GM23248 (cell line): ENCODE measurements at regions not wholly inside any gene's neighbourhood (a gene's known extent, or its start where the extent isn't known, plus 50 kb on each side); places are given as distances from the start of the nearest gene placed in this dataset.
A peak's percentile ranks its signal among the peaks of the same experiment; 100 is the strongest.

Source experiments
- DNase-seq: peaks from one replicate; pipeline ENCODE4 v3.0.0-alpha.2; 2015
- H2AFZ ChIP-seq: fragments of 200-600 bp; sonication (generic); 2 replicates; pipeline ENCODE4 v1.6.1; 2016; ENCODE audit warnings: antibody characterized with exemption
- H3F3A ChIP-seq: fragments of 200-600 bp; sonication (generic); 2 replicates; pipeline ENCODE4 v1.6.1; 2016; ENCODE audit warnings: mild to moderate bottlenecking, antibody characterized with exemption, mixed run types; ENCODE audit not compliant: insufficient read depth
- H3K27ac ChIP-seq: fragments of 200-600 bp; sonication (generic); 2 replicates; pipeline ENCODE4 v1.5.1; 2016; ENCODE audit warnings: mild to moderate bottlenecking
- H3K27me3 ChIP-seq: fragments of 200-600 bp; sonication (generic); replicated peaks from 2 replicates; pipeline ENCODE4 v1.6.1; 2016; ENCODE audit warnings: mild to moderate bottlenecking; ENCODE audit not compliant: insufficient read depth
- H3K36me3 ChIP-seq: fragments of 200-600 bp; sonication (generic); 2 replicates; pipeline ENCODE4 v1.6.1; 2016; ENCODE audit warnings: low read depth, mild to moderate bottlenecking
- H3K4me1 ChIP-seq: fragments of 200-600 bp; sonication (generic); 2 replicates; pipeline ENCODE4 v1.6.1; 2016; ENCODE audit warnings: mild to moderate bottlenecking; ENCODE audit not compliant: insufficient read depth
- H3K4me2 ChIP-seq: fragments of 200-600 bp; sonication (generic); one replicate; pipeline ENCODE4 v1.6.1; 2016; ENCODE audit warnings: mild to moderate bottlenecking; ENCODE audit not compliant: unreplicated experiment
- H3K4me3 ChIP-seq: fragments of 200-600 bp; sonication (generic); 2 replicates; pipeline ENCODE4 v1.5.1; 2016; ENCODE audit warnings: mild to moderate bottlenecking
- H3K79me2 ChIP-seq: fragments of 200-600 bp; sonication (generic); 2 replicates; pipeline ENCODE4 v1.6.1; 2016; ENCODE audit warnings: mild to moderate bottlenecking; ENCODE audit not compliant: insufficient read depth
- H3K9ac ChIP-seq: fragments of 200-600 bp; sonication (generic); 2 replicates; pipeline ENCODE4 v1.6.1; 2016; ENCODE audit warnings: mild to moderate bottlenecking
- H3K9me2 ChIP-seq: fragments of 200-600 bp; sonication (generic); 2 replicates; pipeline ENCODE4 v1.6.1; 2016; ENCODE audit warnings: mixed run types, mild to moderate bottlenecking, moderate library complexity; ENCODE audit not compliant: insufficient read depth
- H3K9me3 ChIP-seq: fragments of 200-600 bp; sonication (generic); one replicate; pipeline ENCODE4 v1.6.1; 2017; ENCODE audit warnings: low read depth
- H4K20me1 ChIP-seq: fragments of 200-600 bp; sonication (generic); 2 replicates; pipeline ENCODE4 v1.6.0; 2016; ENCODE audit not compliant: insufficient read depth
- EZH2 ChIP-seq: fragments of 200-600 bp; sonication (generic); IDR thresholded peaks from 2 replicates; pipeline ENCODE4 v1.6.1; 2018; ENCODE audit warnings: antibody characterized with exemption, mild to moderate bottlenecking; ENCODE audit not compliant: insufficient read depth, poor library complexity, severe bottlenecking
- EZH2phosphoT487 ChIP-seq: fragments of 200-600 bp; sonication (generic); IDR thresholded peaks from 2 replicates; pipeline ENCODE4 v1.6.1; 2018; ENCODE audit warnings: antibody characterized with exemption, moderate library complexity, mild to moderate bottlenecking, low read depth; ENCODE audit not compliant: insufficient read depth
- WGBS, 2 experiments: methylation state at CpG; one replicate each; pipeline ENCODE4 v1.1.6; 2015 to 2017; ENCODE audit warnings: low lambda C conversion rate in 2 of 2, low coverage in 1 of 2; ENCODE audit errors: missing lambda C conversion rate in 2 of 2; 5-methylcytosine and 5-hydroxymethylcytosine counted together
- in situ Hi-C: fragments of 300-500 bp; cut with MboI; formaldehyde crosslinking; loops from 2 replicates; pipeline ENCODE4 v1.15.0; 2020

GRCh38 chr6:148602136-148602535, 144.7 kb upstream of the UST start:
- H3K9me2 ChIP-seq, result no peaks in the 10 kb centered on the region
- no peak overlapping the region for H3K9ac ChIP-seq
- H3K9me3 ChIP-seq, result no peaks in the 10 kb centered on the region
- H3K27me3 ChIP-seq, result no peaks in the 10 kb centered on the region
- no peaks in the 10 kb centered on the region for H3F3A ChIP-seq
- no peak for TF ChIP-seq EZH2
- no peak for TF ChIP-seq EZH2phosphoT487
- no peak for DNase-seq
- no peaks in the 10 kb centered on the region for H4K20me1 ChIP-seq
- no peak overlapping the region for H3K4me3 ChIP-seq
- H3K27ac ChIP-seq, result no peak overlapping the region
- no peak overlapping the region for H3K4me2 ChIP-seq
- no peaks in the 10 kb centered on the region for H3K36me3 ChIP-seq
- no peaks in the 10 kb centered on the region for H3K79me2 ChIP-seq
- in situ Hi-C loops, result no loop called here
- H2AFZ ChIP-seq, result no peak overlapping the region
- no peaks in the 10 kb centered on the region for H3K4me1 ChIP-seq
- WGBS, 2 experiments, result 72 to 82% methylated on average over 2 of the region's 2 CpGs

- Histone ChIP-seq H3K9ac (no peak overlapping the region), H3K36me3 (no peaks in the 10 kb centered on the region), H3K4me2 (no peak overlapping the region), H3K27ac (no peak overlapping the region), H3K9me2 (no peaks in the 10 kb centered on the region), H3K4me1 (peaks cover 28% of the 10 kb centered on the region), H3K9me3 (no peaks in the 10 kb centered on the region), H3K79me2 (no peaks in the 10 kb centered on the region), H4K20me1 (no peaks in the 10 kb centered on the region), H2AFZ (no peak overlapping the region), H3K4me3 (no peak overlapping the region), H3F3A (peaks cover 20% of the 10 kb centered on the region), H3K27me3 (no peaks in the 10 kb centered on the region)
- in situ Hi-C loops, result no loop called here
- DNase-seq, result peak; percentile 40
- TF ChIP-seq EZH2 (no peak), EZH2phosphoT487 (no peak)
- 48 to 55% methylated on average over 10 of the region's 10 CpGs for WGBS, 2 experiments
Observed at GRCh38 chr6:148608199-148608951, 138.5 kb upstream of the UST start.

GRCh38 chr6:148611213-148611612, 135.6 kb upstream of the UST start:
- no peaks in the 10 kb centered on the region for H3K36me3 ChIP-seq
- peak overlapping the region; percentile 42 for H3K4me2 ChIP-seq
- WGBS, 2 experiments, result 1 to 2% methylated on average over 8 of the region's 8 CpGs
- H3K9me2 ChIP-seq, result no peaks in the 10 kb centered on the region
- peak; percentile 94 for DNase-seq
- no peaks in the 10 kb centered on the region for H3K27me3 ChIP-seq
- peaks cover 20% of the 10 kb centered on the region for H3F3A ChIP-seq
- H3K4me3 ChIP-seq, result peak overlapping the region; percentile 33
- no peaks in the 10 kb centered on the region for H3K9me3 ChIP-seq
- peaks cover 28% of the 10 kb centered on the region for H3K4me1 ChIP-seq
- H3K27ac ChIP-seq, result peak overlapping the region; percentile 36; the same call in 1 of the 2 replicates
- in situ Hi-C loops, result no loop called here
- no peak for TF ChIP-seq EZH2phosphoT487
- no peak for TF ChIP-seq EZH2
- no peak overlapping the region for H3K9ac ChIP-seq
- no peaks in the 10 kb centered on the region for H3K79me2 ChIP-seq
- H2AFZ ChIP-seq, result no peak overlapping the region
- no peaks in the 10 kb centered on the region for H4K20me1 ChIP-seq

GRCh38 chr6:148612043-148612442, 134.8 kb upstream of the UST start:
- WGBS, 2 experiments, result 91 to 95% methylated on average over 1 of the region's 1 CpG
- DNase-seq, result peak; percentile 12

More at GRCh38 chr6:148612043-148612442, 134.8 kb upstream of the UST start:
- H3K4me2 ChIP-seq, result peak overlapping the region; percentile 42
- no peaks in the 10 kb centered on the region for H4K20me1 ChIP-seq
- no peaks in the 10 kb centered on the region for H3K9me3 ChIP-seq
- H2AFZ ChIP-seq, result no peak overlapping the region
- H3F3A ChIP-seq, result peaks cover 20% of the 10 kb centered on the region
- TF ChIP-seq EZH2, result no peak
- no peak for TF ChIP-seq EZH2phosphoT487
- H3K36me3 ChIP-seq, result no peaks in the 10 kb centered on the region
- H3K27ac ChIP-seq, result 0 out of 2 replicates have a peak overlapping the region, but pooled peaks have one; percentile 33
- H3K79me2 ChIP-seq, result no peaks in the 10 kb centered on the region
- H3K4me3 ChIP-seq, result no peak overlapping the region
- peaks cover 28% of the 10 kb centered on the region for H3K4me1 ChIP-seq
- no peaks in the 10 kb centered on the region for H3K9me2 ChIP-seq
- in situ Hi-C loops, result no loop called here
- no peak overlapping the region for H3K9ac ChIP-seq
- no peaks in the 10 kb centered on the region for H3K27me3 ChIP-seq
